GM12872 (cell line): ENCODE measurements at regions not wholly inside any gene's neighbourhood (a gene's known extent, or its start where the extent isn't known, plus 50 kb on each side); places are given as distances from the start of the nearest gene placed in this dataset.

Source experiments
- TF ChIP-seq, protein P1 (sequence below): IDR thresholded peaks from 3 replicates; pipeline ENCODE4 v1.5.1; 2011; ENCODE audit warnings: low read depth, mild to moderate bottlenecking, low read length, moderate library complexity; ENCODE audit not compliant: insufficient read depth

DNA sequence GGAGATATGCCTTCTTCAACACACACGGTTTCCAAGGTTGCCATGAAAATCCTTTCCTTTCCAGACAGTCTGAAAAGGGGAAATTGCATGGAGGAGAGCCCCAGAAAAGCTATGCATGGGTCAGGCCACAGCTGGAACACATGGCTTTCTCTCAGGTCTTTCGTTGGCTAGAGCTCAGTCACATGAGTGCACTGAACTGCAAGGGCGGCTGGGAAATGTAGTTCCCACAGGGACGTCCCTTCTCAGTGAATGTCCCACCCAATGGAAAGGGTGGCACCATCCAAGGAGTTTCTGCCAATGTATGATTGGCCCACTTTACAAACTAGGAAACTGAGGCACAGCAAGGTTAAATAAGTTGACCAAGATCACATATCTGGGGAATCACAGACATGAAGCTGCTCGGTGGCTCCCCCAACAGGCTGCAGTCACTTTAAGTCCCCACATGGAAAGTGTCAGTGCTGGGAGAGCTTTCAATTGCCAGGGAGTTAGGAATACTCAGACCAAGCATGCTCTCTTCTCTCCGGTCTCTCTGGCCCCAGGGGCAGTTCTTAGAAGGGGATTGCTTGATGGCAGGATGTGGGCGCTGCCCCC is 571.3 kb downstream of the GLRX3 start:
- TF ChIP-seq, protein P1, sequence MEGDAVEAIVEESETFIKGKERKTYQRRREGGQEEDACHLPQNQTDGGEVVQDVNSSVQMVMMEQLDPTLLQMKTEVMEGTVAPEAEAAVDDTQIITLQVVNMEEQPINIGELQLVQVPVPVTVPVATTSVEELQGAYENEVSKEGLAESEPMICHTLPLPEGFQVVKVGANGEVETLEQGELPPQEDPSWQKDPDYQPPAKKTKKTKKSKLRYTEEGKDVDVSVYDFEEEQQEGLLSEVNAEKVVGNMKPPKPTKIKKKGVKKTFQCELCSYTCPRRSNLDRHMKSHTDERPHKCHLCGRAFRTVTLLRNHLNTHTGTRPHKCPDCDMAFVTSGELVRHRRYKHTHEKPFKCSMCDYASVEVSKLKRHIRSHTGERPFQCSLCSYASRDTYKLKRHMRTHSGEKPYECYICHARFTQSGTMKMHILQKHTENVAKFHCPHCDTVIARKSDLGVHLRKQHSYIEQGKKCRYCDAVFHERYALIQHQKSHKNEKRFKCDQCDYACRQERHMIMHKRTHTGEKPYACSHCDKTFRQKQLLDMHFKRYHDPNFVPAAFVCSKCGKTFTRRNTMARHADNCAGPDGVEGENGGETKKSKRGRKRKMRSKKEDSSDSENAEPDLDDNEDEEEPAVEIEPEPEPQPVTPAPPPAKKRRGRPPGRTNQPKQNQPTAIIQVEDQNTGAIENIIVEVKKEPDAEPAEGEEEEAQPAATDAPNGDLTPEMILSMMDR: no peak

DNA sequence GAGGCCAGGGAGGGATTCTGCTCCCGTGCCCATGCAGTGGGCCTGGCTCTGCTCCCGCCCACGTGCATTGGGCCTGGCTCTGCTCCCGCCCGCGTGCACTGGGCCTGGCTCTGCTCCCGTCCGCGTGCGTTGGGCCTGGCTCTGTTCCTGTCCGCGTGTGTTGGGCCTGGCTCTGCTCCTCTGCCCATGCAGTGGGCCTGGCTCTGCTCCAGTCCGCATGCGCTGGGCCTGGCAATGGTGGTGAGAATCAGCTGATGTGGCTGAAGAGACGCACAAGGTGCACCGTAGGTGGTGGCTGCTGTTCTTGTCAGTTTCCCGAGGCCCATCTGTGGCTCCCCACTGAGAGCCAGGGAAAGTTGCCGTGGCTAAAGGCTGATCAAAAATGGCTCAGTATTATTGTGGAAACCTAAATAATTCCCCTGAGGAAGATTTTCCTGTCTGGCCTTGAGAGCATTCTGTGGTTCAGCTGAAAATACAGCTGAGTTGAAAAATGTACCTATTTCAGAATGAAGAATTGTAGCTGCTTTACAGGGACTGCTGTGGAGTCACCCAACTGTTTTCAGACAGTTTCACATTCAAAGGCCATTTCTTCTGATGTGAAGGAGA is 572.4 kb downstream of the GLRX3 start:
- TF ChIP-seq, protein P1: no peak

GRCh38 chr10:130709415-130709814 is 573.2 kb downstream of the GLRX3 start:
- TF ChIP-seq, protein P1: no peak

GRCh38 chr10:130711072-130711471 is 574.9 kb downstream of the GLRX3 start:
- TF ChIP-seq, protein P1: no peak

DNA sequence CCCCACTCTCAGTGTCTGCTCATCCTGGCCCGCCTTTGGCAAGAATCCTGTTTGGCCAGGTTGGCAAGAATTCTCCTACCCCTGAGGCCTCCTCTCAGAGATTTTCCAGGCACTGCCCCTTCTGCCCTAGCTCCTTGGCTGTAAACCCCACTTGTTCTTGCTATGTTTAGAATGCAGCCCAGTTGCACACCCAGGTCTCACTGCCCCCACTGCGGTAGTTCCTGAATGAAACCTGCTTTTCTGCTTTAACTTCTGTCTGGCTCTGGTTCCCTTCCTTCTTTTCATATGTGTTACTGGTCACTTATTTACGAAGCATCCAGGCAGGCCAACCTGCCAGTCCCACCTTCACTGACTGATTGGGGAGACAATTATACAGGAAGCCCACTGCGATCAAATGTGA is 576.9 kb downstream of the GLRX3 start:
- TF ChIP-seq, protein P1: no peak

DNA sequence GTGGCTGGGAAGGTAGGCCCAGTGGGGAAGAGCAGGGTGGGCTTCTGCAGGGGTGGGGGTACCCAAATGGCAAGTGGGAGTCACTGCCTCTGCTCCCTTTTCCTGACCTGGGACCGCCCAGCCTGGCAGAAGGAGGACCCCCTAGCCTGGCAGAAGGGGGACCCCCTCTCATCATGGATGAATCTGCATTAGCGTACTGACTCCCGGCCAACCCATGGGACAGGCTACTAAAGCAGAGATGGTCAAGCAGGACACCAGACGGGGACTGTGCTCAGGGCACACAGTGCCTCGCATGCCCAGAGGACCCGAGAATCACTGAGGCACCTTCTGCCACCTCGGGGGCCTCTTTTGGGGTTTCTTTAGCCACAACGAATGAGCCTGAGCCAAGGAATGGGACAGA is 577.5 kb downstream of the GLRX3 start:
- TF ChIP-seq, protein P1: no peak

DNA sequence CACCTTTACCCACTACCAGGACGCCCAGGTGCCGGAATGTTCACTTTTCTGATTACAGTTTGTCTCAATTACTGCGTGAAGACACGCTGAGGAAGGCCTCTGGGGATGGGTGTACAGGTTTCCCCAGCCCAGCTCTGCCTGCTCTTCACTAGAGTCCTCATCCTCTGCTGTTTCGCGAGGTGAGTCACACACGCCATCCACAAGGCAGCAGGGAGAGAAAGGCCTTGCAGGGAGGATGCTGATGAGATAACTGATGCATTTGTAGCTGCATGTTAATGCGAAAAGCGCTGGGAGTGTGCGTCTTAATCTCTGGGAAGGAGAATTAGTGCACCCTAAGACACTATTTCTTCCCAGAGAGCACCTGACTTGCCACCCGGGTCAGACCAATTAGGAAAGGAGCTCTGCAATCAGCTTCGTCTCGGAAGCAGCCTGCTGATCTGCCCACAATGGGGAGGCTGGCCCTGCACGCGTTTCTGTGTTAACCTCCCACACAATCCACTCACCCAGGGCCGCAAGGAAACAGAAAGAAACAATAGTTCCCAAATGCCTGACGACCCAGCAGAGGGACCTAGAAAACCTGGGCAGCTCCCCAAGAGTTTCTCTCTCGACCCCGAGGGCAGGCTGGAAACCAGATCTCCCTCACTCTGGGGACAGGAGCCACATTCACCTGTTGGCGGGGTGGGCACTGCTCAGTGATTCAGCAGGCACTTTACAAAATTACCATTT is 578.7 kb downstream of the GLRX3 start:
- TF ChIP-seq, protein P1: no peak
